HL-60 (cell line): ENCODE measurements at regions not wholly inside any gene's neighbourhood (a gene's known extent, or its start where the extent isn't known, plus 50 kb on each side); places are given as distances from the start of the nearest gene placed in this dataset.
A peak's percentile ranks its signal among the peaks of the same experiment; 100 is the strongest.

Source experiments
- DNase-seq, 2 experiments: peaks; one replicate each; pipeline ENCODE4 v3.0.0-alpha.2; 2010 to 2020; ENCODE audit warnings: low read depth in 1 of 2, low spot score in 1 of 2
- H3K27ac ChIP-seq: fragments of 250-450 bp; sonication (Bioruptor Pico); replicated peaks from 2 replicates; pipeline ENCODE4 v1.5.1; 2020; ENCODE audit warnings: mild to moderate bottlenecking, moderate library complexity
- H3K27me3 ChIP-seq: fragments of 250-450 bp; sonication (Bioruptor Pico); 2 replicates; pipeline ENCODE4 v1.5.1; 2021; ENCODE audit warnings: mild to moderate bottlenecking, moderate library complexity; ENCODE audit not compliant: insufficient read depth, poor library complexity, severe bottlenecking
- H3K4me3 ChIP-seq: replicated peaks from 2 replicates; pipeline ENCODE4 v1.5.1; 2011; ENCODE audit warnings: mild to moderate bottlenecking, control low read depth, low read length; ENCODE audit not compliant: insufficient read depth
- CTCF ChIP-seq: IDR thresholded peaks from one replicate; pipeline ENCODE4 v1.5.1; 2011; ENCODE audit warnings: low read length, control low read depth, inconsistent platforms; ENCODE audit not compliant: insufficient read depth
- GABPA ChIP-seq: IDR thresholded peaks from 2 replicates; pipeline ENCODE4 v1.6.1; 2012; ENCODE audit warnings: low read depth
- POLR2AphosphoS5 ChIP-seq: IDR thresholded peaks from 2 replicates; pipeline ENCODE4 v1.6.1; 2012; ENCODE audit warnings: low read depth
- REST ChIP-seq: IDR thresholded peaks from 2 replicates; pipeline ENCODE4 v1.6.1; 2012; ENCODE audit warnings: low read depth; ENCODE audit not compliant: insufficient replicate concordance
- SPI1 ChIP-seq: IDR thresholded peaks from 2 replicates; pipeline ENCODE4 v1.6.1; 2012; ENCODE audit warnings: low read depth, mild to moderate bottlenecking, borderline replicate concordance

GRCh38 chr20:3354247-3354646 lies 53.2 kb downstream of the DNAAF9 start:
- Histone ChIP-seq H3K4me3 (no peak overlapping the region), H3K27ac (no peak overlapping the region), H3K27me3 (no peaks in the 10 kb centered on the region)
- DNase-seq = no peak
- no peak for TF ChIP-seq REST
- TF ChIP-seq GABPA = no peak
- no peak for TF ChIP-seq CTCF
- no peak for TF ChIP-seq POLR2AphosphoS5
- TF ChIP-seq SPI1 = no peak

GRCh38 chr20:3353646-3354045 lies 53.8 kb downstream of the DNAAF9 start:
- no peak for DNase-seq
- Histone ChIP-seq H3K27ac (no peak overlapping the region), H3K4me3 (no peak overlapping the region), H3K27me3 (no peaks in the 10 kb centered on the region)
- TF ChIP-seq GABPA (no peak), CTCF (no peak), REST (no peak), POLR2AphosphoS5 (no peak), SPI1 (no peak)

GRCh38 chr20:3352202-3352601 lies 55.3 kb downstream of the DNAAF9 start:
- no peak for TF ChIP-seq GABPA
- TF ChIP-seq SPI1 = no peak

GRCh38 chr20:3350422-3350821 lies 57.0 kb downstream of the DNAAF9 start:
- TF ChIP-seq REST (peak; percentile 60), SPI1 (no peak)
- no peaks in the 10 kb centered on the region for H3K27me3 ChIP-seq
- DNase-seq = no peak
- no peak overlapping the region for H3K4me3 ChIP-seq
- no peak overlapping the region for H3K27ac ChIP-seq

More at GRCh38 chr20:3352202-3352601, 55.3 kb downstream of the DNAAF9 start:
- no peak overlapping the region for H3K27ac ChIP-seq
- no peak for DNase-seq
- no peaks in the 10 kb centered on the region for H3K27me3 ChIP-seq
- no peak overlapping the region for H3K4me3 ChIP-seq
